Activated CD4-positive, alpha-beta T cell treated with anti-CD3 and anti-CD28 coated beads for 36 hours (primary cell): ENCODE measurements at regions not wholly inside any gene's neighbourhood (a gene's known extent, or its start where the extent isn't known, plus 50 kb on each side); places are given as distances from the start of the nearest gene placed in this dataset.

Experiments used
- ATAC-seq: fragments of 200-7000 bp; cut with Tn5 transposase; one replicate; pipeline ENCODE4 v1.10.0; 2021; ENCODE audit warnings: mild to moderate bottlenecking, moderate library complexity
- CTCF ChIA-PET: fragments of 350-600 bp; sonication (Branson Sonifier 250); formaldehyde crosslinking; loops from one replicate; lab custom pipeline; 2021; ENCODE audit warnings: antibody characterized with exemption; lab: Charles Lee
- POLR2A ChIA-PET: fragments of 350-600 bp; sonication (Branson Sonifier 250); formaldehyde crosslinking; loops from one replicate; lab custom pipeline; 2021; ENCODE audit warnings: antibody characterized with exemption, inconsistent platforms; lab: Charles Lee
- DNase-seq: peaks from one replicate; pipeline ENCODE4 v3.0.0-alpha.2; 2020
- H3K27ac Mint-ChIP-seq: one replicate; pipeline ENCODE4 v1.8.0; 2021; ENCODE audit warnings: mixed read lengths
- H3K27me3 Mint-ChIP-seq: one replicate; pipeline ENCODE4 v1.8.0; 2021; ENCODE audit warnings: mixed read lengths
- H3K36me3 Mint-ChIP-seq: one replicate; pipeline ENCODE4 v1.8.0; 2021; ENCODE audit warnings: low read depth, mixed read lengths
- H3K4me1 Mint-ChIP-seq: one replicate; pipeline ENCODE4 v1.8.0; 2021; ENCODE audit warnings: mixed read lengths
- H3K4me3 Mint-ChIP-seq: one replicate; pipeline ENCODE4 v1.8.0; 2021; ENCODE audit warnings: mild to moderate bottlenecking, moderate library complexity, mixed read lengths
- H3K9me3 Mint-ChIP-seq: one replicate; pipeline ENCODE4 v1.8.0; 2021; ENCODE audit warnings: low read depth, mixed read lengths
- intact Hi-C, 2 experiments: fragments of 100-400 bp; cut with DNase I in 1 of 2; cut with micrococcal nuclease in 1 of 2; formaldehyde crosslinking; loops; one replicate each; pipeline versions ENCODE4 v1.14.2 to v1.15.1; 2022 to 2024; cut with DNase I, micrococcal nuclease

- intact Hi-C loops = no loop called here
- DNase-seq = no peak
- H3K27ac Mint-ChIP-seq = no peak overlapping the region
- no peaks in the 10 kb centered on the region for H3K36me3 Mint-ChIP-seq
- ChIA-PET CTCF (no interaction called here), POLR2A (no interaction called here)
- no peaks in the 10 kb centered on the region for H3K27me3 Mint-ChIP-seq
- no peak for ATAC-seq
- no peaks in the 10 kb centered on the region for H3K9me3 Mint-ChIP-seq
- H3K4me1 Mint-ChIP-seq = peaks cover 3% of the 10 kb centered on the region
- no peak overlapping the region for H3K4me3 Mint-ChIP-seq
Measured at GRCh38 chr3:27570421-27571106, 86.4 kb upstream of the SLC4A7 start.

GRCh38 chr3:27568393-27568792 lies 84.2 kb upstream of the SLC4A7 start:
- ChIA-PET CTCF (interaction anchor here (0.7 kb wide), 1 partner anchor 1554 kb away, joined by 5 read pairs; no protein-coding TSS in a partner anchor), POLR2A (no interaction called here)
- DNase-seq (no peak), ATAC-seq (no peak)
- Mint-ChIP-seq H3K27me3 (no peaks in the 10 kb centered on the region), H3K9me3 (no peaks in the 10 kb centered on the region), H3K4me3 (no peak overlapping the region), H3K27ac (no peak overlapping the region), H3K4me1 (no peaks in the 10 kb centered on the region), H3K36me3 (no peaks in the 10 kb centered on the region)
- intact Hi-C loops = no loop called here

- Mint-ChIP-seq H3K27ac (no peak overlapping the region), H3K9me3 (no peaks in the 10 kb centered on the region), H3K4me3 (no peak overlapping the region), H3K27me3 (no peaks in the 10 kb centered on the region), H3K36me3 (no peaks in the 10 kb centered on the region), H3K4me1 (no peaks in the 10 kb centered on the region)
- ATAC-seq (no peak), DNase-seq (no peak)
- POLR2A ChIA-PET = no interaction called here
- intact Hi-C loops = no loop called here
- CTCF ChIA-PET = no interaction called here
Measured at GRCh38 chr3:27567251-27567650, 83.1 kb upstream of the SLC4A7 start.

- ChIA-PET CTCF (no interaction called here), POLR2A (no interaction called here)
- intact Hi-C loops = no loop called here
- Mint-ChIP-seq H3K9me3 (no peaks in the 10 kb centered on the region), H3K36me3 (no peaks in the 10 kb centered on the region), H3K4me3 (no peak overlapping the region), H3K27ac (no peak overlapping the region), H3K27me3 (no peaks in the 10 kb centered on the region), H3K4me1 (no peaks in the 10 kb centered on the region)
- no peak for ATAC-seq
- DNase-seq = no peak
Measured at GRCh38 chr3:27565201-27565852, 81.1 kb upstream of the SLC4A7 start.

- Mint-ChIP-seq H3K27me3 (no peaks in the 10 kb centered on the region), H3K36me3 (no peaks in the 10 kb centered on the region), H3K4me3 (no peak overlapping the region), H3K27ac (no peak overlapping the region), H3K4me1 (no peaks in the 10 kb centered on the region), H3K9me3 (no peaks in the 10 kb centered on the region)
- intact Hi-C loops = no loop called here
- no peak for ATAC-seq
- ChIA-PET CTCF (no interaction called here), POLR2A (no interaction called here)
- no peak for DNase-seq
Measured at GRCh38 chr3:27561576-27561975, 77.4 kb upstream of the SLC4A7 start.

GRCh38 chr3:27560484-27561056 lies 76.4 kb upstream of the SLC4A7 start:
- no peak for DNase-seq
- Mint-ChIP-seq H3K36me3 (no peaks in the 10 kb centered on the region), H3K4me3 (no peak overlapping the region), H3K9me3 (no peaks in the 10 kb centered on the region), H3K27ac (no peak overlapping the region), H3K4me1 (no peaks in the 10 kb centered on the region), H3K27me3 (no peaks in the 10 kb centered on the region)
- ChIA-PET CTCF (no interaction called here), POLR2A (interaction anchor here (0.6 kb wide), 1 partner anchor 348 kb away, joined by 3 read pairs; no protein-coding TSS in a partner anchor)
- no peak for ATAC-seq
- intact Hi-C loops = no loop called here

GRCh38 chr3:27559835-27560234 lies 75.7 kb upstream of the SLC4A7 start:
- intact Hi-C loops = no loop called here
- Mint-ChIP-seq H3K4me3 (no peak overlapping the region), H3K27me3 (no peaks in the 10 kb centered on the region), H3K27ac (no peak overlapping the region), H3K4me1 (no peaks in the 10 kb centered on the region), H3K9me3 (no peaks in the 10 kb centered on the region), H3K36me3 (no peaks in the 10 kb centered on the region)
- DNase-seq (no peak), ATAC-seq (no peak)
- CTCF ChIA-PET = no interaction called here
- POLR2A ChIA-PET = no interaction called here

- no peak overlapping the region for H3K4me3 Mint-ChIP-seq
- no peaks in the 10 kb centered on the region for H3K27me3 Mint-ChIP-seq
- ChIA-PET CTCF (no interaction called here), POLR2A (no interaction called here)
- H3K4me1 Mint-ChIP-seq = no peaks in the 10 kb centered on the region
- intact Hi-C loops = no loop called here
- ATAC-seq (no peak), DNase-seq (no peak)
- H3K27ac Mint-ChIP-seq = no peak overlapping the region
- no peaks in the 10 kb centered on the region for H3K9me3 Mint-ChIP-seq
- no peaks in the 10 kb centered on the region for H3K36me3 Mint-ChIP-seq
Measured at GRCh38 chr3:27559381-27559780, 75.2 kb upstream of the SLC4A7 start.

GRCh38 chr3:27557411-27557810 lies 73.2 kb upstream of the SLC4A7 start:
- POLR2A ChIA-PET = no interaction called here
- no peak overlapping the region for H3K4me3 Mint-ChIP-seq
- CTCF ChIA-PET = interaction anchor here (0.7 to 1.0 kb wide), 2 partner anchors 35 to 162 kb away, joined by 3 read pairs; no protein-coding TSS in a partner anchor

GRCh38 chr3:27556887-27557286 lies 72.7 kb upstream of the SLC4A7 start:
- intact Hi-C loops = no loop called here
- no peak for ATAC-seq
- no peaks in the 10 kb centered on the region for H3K9me3 Mint-ChIP-seq

More at GRCh38 chr3:27557411-27557810, 73.2 kb upstream of the SLC4A7 start:
- H3K27me3 Mint-ChIP-seq = no peaks in the 10 kb centered on the region
- ATAC-seq = no peak
- intact Hi-C loops = no loop called here
- no peaks in the 10 kb centered on the region for H3K4me1 Mint-ChIP-seq
- H3K27ac Mint-ChIP-seq = no peak overlapping the region
- no peak for DNase-seq
- H3K9me3 Mint-ChIP-seq = no peaks in the 10 kb centered on the region
- H3K36me3 Mint-ChIP-seq = no peaks in the 10 kb centered on the region

GRCh38 chr3:27554706-27555105 lies 70.5 kb upstream of the SLC4A7 start:
- POLR2A ChIA-PET = interaction anchor here (0.6 kb wide), 1 partner anchor 262 kb away, joined by 3 read pairs; no protein-coding TSS in a partner anchor
- H3K4me3 Mint-ChIP-seq = no peak overlapping the region
- no peaks in the 10 kb centered on the region for H3K27me3 Mint-ChIP-seq
- ATAC-seq (no peak), DNase-seq (no peak)
- H3K27ac Mint-ChIP-seq = no peak overlapping the region
- no peaks in the 10 kb centered on the region for H3K36me3 Mint-ChIP-seq
- H3K9me3 Mint-ChIP-seq = no peaks in the 10 kb centered on the region
- intact Hi-C loops = no loop called here
- H3K4me1 Mint-ChIP-seq = no peaks in the 10 kb centered on the region
- CTCF ChIA-PET = no interaction called here

More at GRCh38 chr3:27556887-27557286, 72.7 kb upstream of the SLC4A7 start:
- ChIA-PET POLR2A (no interaction called here), CTCF (interaction anchor here (0.7 to 1.0 kb wide), 2 partner anchors 36 to 162 kb away, joined by 3 read pairs; no protein-coding TSS in a partner anchor)
- no peaks in the 10 kb centered on the region for H3K36me3 Mint-ChIP-seq
- H3K4me1 Mint-ChIP-seq = no peaks in the 10 kb centered on the region
- no peak overlapping the region for H3K4me3 Mint-ChIP-seq
- DNase-seq = no peak
- no peak overlapping the region for H3K27ac Mint-ChIP-seq
- no peaks in the 10 kb centered on the region for H3K27me3 Mint-ChIP-seq
